Smooth muscle cell (in vitro differentiated cells): ENCODE measurements at regions not wholly inside any gene's neighbourhood (a gene's known extent, or its start where the extent isn't known, plus 50 kb on each side); places are given as distances from the start of the nearest gene placed in this dataset.

Experiments used
- DNase-seq: peaks from one replicate; lab custom pipeline; 2025; ENCODE audit not compliant: unreplicated experiment; lab: John Stamatoyannopoulos, UW
- H2AFZ ChIP-seq: fragments of 200-600 bp; sonication (generic); 2 replicates; pipeline ENCODE4 v1.6.0; 2016; ENCODE audit warnings: antibody characterized with exemption, low read depth, mild to moderate bottlenecking
- H3F3A ChIP-seq: fragments of 200-600 bp; sonication (generic); 2 replicates; pipeline ENCODE4 v1.6.0; 2017; ENCODE audit warnings: antibody characterized with exemption, low read depth
- H3K27ac ChIP-seq: fragments of 200-600 bp; sonication (generic); 2 replicates; pipeline ENCODE4 v1.5.1; 2016; ENCODE audit warnings: low read depth, mild to moderate bottlenecking
- H3K27me3 ChIP-seq: fragments of 200-600 bp; sonication (generic); 2 replicates; pipeline ENCODE4 v1.6.1; 2016; ENCODE audit warnings: low read depth, mild to moderate bottlenecking
- H3K36me3 ChIP-seq: fragments of 200-600 bp; sonication (generic); 2 replicates; pipeline ENCODE4 v1.5.1; 2016; ENCODE audit warnings: low read depth
- H3K4me1 ChIP-seq: fragments of 200-600 bp; sonication (generic); 2 replicates; pipeline ENCODE4 v1.5.1; 2016; ENCODE audit warnings: low read depth
- H3K4me2 ChIP-seq: fragments of 200-600 bp; sonication (generic); 2 replicates; pipeline ENCODE4 v1.6.0; 2016; ENCODE audit warnings: mild to moderate bottlenecking
- H3K4me3 ChIP-seq: fragments of 200-600 bp; sonication (generic); 2 replicates; pipeline ENCODE4 v1.5.1; 2016; ENCODE audit warnings: mild to moderate bottlenecking
- H3K79me2 ChIP-seq: fragments of 200-600 bp; sonication (generic); 2 replicates; pipeline ENCODE4 v1.6.0; 2016; ENCODE audit warnings: low read depth, mild to moderate bottlenecking
- H3K9ac ChIP-seq: fragments of 200-600 bp; sonication (generic); 2 replicates; pipeline ENCODE4 v1.6.0; 2016; ENCODE audit warnings: low read depth
- H3K9me3 ChIP-seq: fragments of 200-600 bp; sonication (generic); replicated peaks from 2 replicates; pipeline ENCODE4 v1.5.1; 2016; ENCODE audit warnings: low read depth
- H4K20me1 ChIP-seq: fragments of 200-600 bp; sonication (generic); 2 replicates; pipeline ENCODE4 v1.6.0; 2016; ENCODE audit warnings: low read depth
- WGBS: methylation state at CpG from one replicate; pipeline ENCODE4 v1.1.7; 2016; ENCODE audit warnings: low lambda C conversion rate; 5-methylcytosine and 5-hydroxymethylcytosine counted together
- TF ChIP-seq, protein P1 (sequence below): fragments of 200-600 bp; sonication (generic); IDR thresholded peaks from 2 replicates; pipeline ENCODE4 v1.5.1; 2017; ENCODE audit warnings: borderline replicate concordance, mild to moderate bottlenecking, antibody characterized with exemption; ENCODE audit not compliant: insufficient read depth, poor library complexity, severe bottlenecking

DNA sequence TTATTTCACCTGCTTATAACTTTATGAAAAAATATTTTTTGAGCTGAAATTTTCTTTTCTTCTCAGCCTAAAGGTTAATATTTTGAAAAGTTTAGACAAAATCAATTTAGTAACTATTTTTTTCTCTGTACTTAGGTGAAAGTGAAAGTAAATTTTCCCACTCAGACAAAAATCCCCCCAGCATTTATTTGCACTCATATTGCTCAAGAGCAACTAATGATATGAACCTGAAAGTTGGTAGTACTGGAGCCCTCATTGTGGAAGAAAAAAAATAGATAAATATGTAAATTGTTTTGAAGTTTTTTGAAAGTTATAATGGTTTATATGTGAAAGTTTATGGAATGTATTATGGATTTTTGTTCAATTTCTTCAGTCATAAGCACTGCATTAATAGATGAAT lies 1005.9 kb upstream of the ATXN7L3B start:
- Histone ChIP-seq H3K36me3 (no peaks in the 10 kb centered on the region), H2AFZ (peak overlapping the region; percentile 69), H3K27ac (no peak overlapping the region), H3K9me3 (no peaks in the 10 kb centered on the region), H3K4me3 (peak overlapping the region; percentile 10), H3K4me2 (no peak overlapping the region), H3K9ac (no peak overlapping the region), H3K79me2 (no peaks in the 10 kb centered on the region), H4K20me1 (no peaks in the 10 kb centered on the region), H3F3A (no peaks in the 10 kb centered on the region), H3K4me1 (no peaks in the 10 kb centered on the region), H3K27me3 (no peaks in the 10 kb centered on the region)
- TF ChIP-seq, protein P1, sequence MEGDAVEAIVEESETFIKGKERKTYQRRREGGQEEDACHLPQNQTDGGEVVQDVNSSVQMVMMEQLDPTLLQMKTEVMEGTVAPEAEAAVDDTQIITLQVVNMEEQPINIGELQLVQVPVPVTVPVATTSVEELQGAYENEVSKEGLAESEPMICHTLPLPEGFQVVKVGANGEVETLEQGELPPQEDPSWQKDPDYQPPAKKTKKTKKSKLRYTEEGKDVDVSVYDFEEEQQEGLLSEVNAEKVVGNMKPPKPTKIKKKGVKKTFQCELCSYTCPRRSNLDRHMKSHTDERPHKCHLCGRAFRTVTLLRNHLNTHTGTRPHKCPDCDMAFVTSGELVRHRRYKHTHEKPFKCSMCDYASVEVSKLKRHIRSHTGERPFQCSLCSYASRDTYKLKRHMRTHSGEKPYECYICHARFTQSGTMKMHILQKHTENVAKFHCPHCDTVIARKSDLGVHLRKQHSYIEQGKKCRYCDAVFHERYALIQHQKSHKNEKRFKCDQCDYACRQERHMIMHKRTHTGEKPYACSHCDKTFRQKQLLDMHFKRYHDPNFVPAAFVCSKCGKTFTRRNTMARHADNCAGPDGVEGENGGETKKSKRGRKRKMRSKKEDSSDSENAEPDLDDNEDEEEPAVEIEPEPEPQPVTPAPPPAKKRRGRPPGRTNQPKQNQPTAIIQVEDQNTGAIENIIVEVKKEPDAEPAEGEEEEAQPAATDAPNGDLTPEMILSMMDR: no peak
- no peak for DNase-seq

DNA sequence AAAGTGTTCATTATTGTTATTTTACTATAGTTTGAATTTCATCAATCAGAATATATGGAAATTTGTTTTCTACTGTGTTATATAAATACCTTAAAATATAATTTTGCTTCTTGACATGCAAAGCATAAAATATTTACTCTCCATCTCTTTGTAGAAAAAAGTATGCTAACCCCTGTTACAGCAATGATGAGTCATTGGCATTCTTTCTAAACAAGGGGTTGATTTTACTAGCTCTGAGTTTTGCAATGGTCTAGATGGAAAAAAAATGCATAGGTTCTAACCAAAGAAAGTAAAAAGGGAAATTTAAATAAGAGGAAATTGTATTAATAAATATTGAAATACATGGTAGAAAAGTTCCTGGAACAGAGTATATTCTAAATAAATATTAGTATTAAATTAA lies 990.2 kb upstream of the ATXN7L3B start:
- Histone ChIP-seq H3K9ac (no peak overlapping the region), H3K4me1 (no peaks in the 10 kb centered on the region), H3K9me3 (no peaks in the 10 kb centered on the region), H3K27me3 (no peaks in the 10 kb centered on the region), H2AFZ (no peak overlapping the region), H3K36me3 (no peaks in the 10 kb centered on the region), H3F3A (no peaks in the 10 kb centered on the region), H3K79me2 (no peaks in the 10 kb centered on the region), H3K4me2 (no peak overlapping the region), H4K20me1 (no peaks in the 10 kb centered on the region), H3K4me3 (no peak overlapping the region), H3K27ac (no peak overlapping the region)
- DNase-seq: no peak
- TF ChIP-seq, protein P1: no peak

DNA sequence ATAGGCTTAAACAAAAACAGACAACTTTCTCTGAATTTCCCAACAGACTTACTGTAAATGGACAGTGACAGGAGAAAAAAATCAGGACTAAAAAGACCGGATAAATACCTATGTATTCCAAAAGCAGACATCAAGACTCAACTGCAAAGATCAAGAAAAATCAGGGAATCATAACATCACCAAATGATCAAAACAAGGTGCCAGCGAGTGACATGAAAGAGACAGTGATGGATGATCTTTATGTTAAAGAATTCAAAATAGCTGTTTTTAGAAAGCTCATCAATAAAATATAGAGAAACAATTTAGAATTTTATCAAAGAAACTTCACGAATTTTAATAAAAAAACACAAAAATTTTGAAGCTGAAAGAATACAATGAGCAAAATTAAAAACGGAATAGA lies 952.5 kb upstream of the ATXN7L3B start:
- Histone ChIP-seq H3K9me3 (no peaks in the 10 kb centered on the region), H4K20me1 (no peaks in the 10 kb centered on the region), H3K4me3 (no peak overlapping the region), H3K4me1 (no peaks in the 10 kb centered on the region), H3F3A (no peaks in the 10 kb centered on the region), H3K79me2 (no peaks in the 10 kb centered on the region), H3K36me3 (no peaks in the 10 kb centered on the region), H3K27ac (no peak overlapping the region), H2AFZ (no peak overlapping the region), H3K4me2 (no peak overlapping the region), H3K27me3 (no peaks in the 10 kb centered on the region), H3K9ac (no peak overlapping the region)
- DNase-seq: no peak
- 80% methylated on average over 4 of the region's 4 CpGs for WGBS
- TF ChIP-seq, protein P1: no peak

DNA sequence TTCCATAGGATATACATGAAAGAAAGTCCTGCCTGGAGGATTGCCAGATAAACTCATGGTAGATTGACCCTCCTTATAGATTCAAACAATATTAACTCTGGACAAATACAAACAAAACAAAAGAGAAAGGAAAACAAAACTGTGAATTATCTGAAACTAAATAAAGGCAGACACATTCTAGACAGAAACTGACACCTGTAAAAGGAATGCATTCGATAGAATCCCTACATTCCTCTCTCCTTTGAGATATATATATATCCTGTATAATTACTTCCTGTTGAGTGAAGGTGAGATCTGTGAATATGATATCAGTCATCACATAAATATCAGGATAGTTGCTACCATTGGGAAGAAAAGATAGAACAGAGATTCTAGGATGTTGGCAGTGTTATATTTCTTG lies 948.4 kb upstream of the ATXN7L3B start:
- Histone ChIP-seq H3K9ac (no peak overlapping the region), H3K79me2 (no peaks in the 10 kb centered on the region), H3F3A (no peaks in the 10 kb centered on the region), H3K36me3 (no peaks in the 10 kb centered on the region), H3K4me3 (no peak overlapping the region), H3K9me3 (no peaks in the 10 kb centered on the region), H2AFZ (peak overlapping the region; percentile 39), H3K27ac (no peak overlapping the region), H3K27me3 (no peaks in the 10 kb centered on the region), H4K20me1 (no peaks in the 10 kb centered on the region), H3K4me2 (no peak overlapping the region), H3K4me1 (no peaks in the 10 kb centered on the region)
- TF ChIP-seq, protein P1: no peak
- 86% methylated on average over 1 of the region's 1 CpG for WGBS
- DNase-seq: no peak
